IPS-NIHi7 (cell line): ENCODE measurements at regions not wholly inside any gene's neighbourhood (a gene's known extent, or its start where the extent isn't known, plus 50 kb on each side); places are given as distances from the start of the nearest gene placed in this dataset.
"Not testable (repeated sequence)": the region's sequence is repeated elsewhere in the genome, so short reads cannot be mapped to it uniquely, and the experiment has no call there.

Experiments used
- DNase-seq: peaks from one replicate; pipeline ENCODE4 v3.0.0; 2012; ENCODE audit warnings: mixed read lengths; ENCODE audit errors: extremely low spot score

GRCh38 chr17:68141050-68141449 lies 105.5 kb downstream of the KPNA2 start:
- DNase-seq, result no peak

DNA sequence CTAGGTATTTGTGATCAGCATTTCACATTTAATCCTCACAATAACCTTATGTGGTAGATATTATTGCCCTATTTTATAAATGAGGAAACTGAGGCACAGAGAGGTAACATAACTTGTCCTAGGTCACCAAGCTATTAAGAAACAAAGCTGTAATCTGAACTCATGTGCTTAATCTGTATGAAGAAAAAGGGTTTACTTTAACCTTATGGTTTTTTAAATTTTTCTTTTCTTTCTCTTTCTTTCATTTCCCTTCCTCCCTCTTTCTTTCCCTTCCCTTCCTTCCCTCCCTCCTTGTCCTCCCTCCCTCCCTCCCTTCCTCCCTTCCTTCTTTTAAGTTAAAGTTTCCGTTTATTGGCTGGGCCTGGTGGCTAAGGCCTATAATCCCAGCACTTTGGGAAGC lies 105.2 kb upstream of the AMZ2 start:
- no peak for DNase-seq

DNA sequence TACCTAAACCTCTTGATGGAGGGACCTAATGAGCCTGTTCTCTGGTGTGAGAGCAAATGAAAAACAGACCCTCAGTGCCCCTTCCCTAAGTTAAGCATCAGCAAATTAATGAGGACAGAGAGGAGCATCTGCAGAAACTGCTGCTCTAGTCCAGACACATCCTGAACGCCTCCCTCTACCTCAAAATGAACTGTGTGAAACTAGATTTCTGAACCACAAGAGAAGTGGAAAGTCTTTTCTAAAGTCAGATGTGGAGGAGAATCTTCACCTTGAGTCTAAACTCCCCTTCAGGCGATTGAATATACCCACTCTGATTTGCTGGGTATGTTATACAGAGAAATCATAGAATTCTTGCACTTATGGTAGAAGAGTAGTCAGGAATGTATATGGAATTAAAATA lies 104.4 kb upstream of the AMZ2 start:
- no peak for DNase-seq

DNA sequence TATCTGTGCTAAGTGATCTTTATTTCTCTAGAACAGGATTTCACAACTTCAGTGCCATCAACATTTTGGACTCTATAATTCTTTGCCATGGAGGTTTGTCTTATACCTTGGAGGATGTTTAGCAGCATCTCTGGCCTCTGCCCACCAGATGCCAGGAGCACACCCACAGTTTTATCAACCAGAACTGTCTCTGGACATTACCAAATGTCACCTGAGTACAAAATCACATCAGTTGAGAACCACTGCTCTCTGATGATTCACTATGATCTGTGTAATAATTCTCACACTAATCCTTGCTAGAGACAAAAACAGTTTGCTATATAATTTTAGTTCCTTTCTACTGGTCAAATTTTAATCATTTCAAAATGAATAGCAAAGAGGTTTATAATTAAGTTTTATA lies 102.8 kb upstream of the AMZ2 start:
- no peak for DNase-seq

- DNase-seq, result no peak
Measured at GRCh38 chr17:68148936-68149335, 98.9 kb upstream of the AMZ2 start.

DNA sequence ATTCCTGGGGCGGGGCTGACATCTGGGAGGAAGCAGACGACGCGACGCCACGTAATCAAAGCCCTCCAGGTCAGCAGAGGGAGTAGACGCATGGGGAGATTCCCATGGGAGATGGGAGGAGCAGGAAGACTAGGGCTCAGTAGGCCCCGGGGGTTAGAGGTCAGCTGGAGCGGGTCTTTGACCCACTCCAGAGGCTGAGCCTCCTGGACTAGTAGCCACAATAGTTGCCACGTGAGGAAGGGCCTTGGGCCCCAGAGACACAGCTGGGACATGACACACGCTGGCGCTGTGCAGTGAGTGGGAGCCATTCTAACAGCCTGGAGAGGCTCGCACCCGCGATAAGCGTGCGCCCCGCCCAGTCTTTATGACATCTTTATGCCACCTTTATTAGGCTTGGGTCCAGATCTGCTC lies 95.7 kb upstream of the AMZ2 start:
- no peak for DNase-seq

DNA sequence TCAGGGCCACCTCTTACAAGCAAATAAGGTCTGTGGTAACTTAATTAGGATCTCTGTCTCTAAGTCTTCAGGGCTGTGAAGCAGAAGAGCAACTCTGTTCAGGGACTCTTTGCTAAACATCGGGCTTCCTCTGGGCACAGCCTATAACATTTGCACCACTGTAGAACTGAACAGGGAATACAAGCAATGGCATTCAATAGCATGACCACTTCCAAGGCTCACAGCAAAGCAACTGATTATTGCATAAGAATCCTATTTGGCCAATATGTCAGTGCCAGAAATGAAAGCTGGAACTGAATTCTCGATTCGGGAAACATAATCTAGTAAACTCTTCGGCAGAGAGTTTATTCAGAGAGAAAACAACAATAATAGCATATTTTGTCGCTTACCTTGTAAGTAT lies 92.2 kb upstream of the AMZ2 start:
- DNase-seq, result no peak

DNA sequence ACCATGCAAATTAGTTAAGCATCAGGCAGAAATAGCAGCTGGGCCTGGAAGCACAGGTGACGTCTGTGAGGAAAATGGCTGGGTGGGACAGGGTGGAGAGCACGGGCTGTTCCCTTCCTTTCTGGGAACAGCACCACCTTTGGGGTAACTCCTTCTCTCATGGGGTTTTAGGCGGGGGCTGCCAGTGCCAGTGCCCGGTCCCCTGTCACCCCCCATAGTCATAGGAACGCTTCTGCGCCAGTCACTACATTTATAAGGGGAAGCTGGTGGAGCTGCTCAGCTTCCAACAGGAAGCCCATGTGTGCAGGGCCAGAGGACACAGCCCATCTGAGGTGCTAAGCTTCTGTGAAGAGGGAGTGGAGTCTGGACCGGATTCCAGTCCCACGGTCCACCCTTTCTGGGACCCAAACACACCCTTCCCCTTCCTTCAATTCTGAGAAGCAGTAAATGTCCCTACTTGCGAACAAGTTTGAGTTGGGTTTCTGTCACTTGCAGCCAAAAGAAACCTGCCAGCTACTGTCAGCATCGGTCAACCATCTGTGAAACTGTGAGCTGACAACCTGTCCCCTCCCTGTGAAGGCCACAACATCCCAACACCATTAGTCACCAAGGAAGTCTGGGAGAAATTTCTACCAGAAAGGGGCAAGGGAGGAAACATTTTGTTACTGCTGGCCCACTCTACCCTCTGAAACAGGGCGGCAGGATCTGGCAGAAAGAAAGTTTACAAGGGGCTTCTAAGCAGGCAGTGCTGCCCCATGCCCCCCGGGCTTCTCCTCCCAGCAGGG lies 86.0 kb upstream of the AMZ2 start:
- no peak for DNase-seq

DNA sequence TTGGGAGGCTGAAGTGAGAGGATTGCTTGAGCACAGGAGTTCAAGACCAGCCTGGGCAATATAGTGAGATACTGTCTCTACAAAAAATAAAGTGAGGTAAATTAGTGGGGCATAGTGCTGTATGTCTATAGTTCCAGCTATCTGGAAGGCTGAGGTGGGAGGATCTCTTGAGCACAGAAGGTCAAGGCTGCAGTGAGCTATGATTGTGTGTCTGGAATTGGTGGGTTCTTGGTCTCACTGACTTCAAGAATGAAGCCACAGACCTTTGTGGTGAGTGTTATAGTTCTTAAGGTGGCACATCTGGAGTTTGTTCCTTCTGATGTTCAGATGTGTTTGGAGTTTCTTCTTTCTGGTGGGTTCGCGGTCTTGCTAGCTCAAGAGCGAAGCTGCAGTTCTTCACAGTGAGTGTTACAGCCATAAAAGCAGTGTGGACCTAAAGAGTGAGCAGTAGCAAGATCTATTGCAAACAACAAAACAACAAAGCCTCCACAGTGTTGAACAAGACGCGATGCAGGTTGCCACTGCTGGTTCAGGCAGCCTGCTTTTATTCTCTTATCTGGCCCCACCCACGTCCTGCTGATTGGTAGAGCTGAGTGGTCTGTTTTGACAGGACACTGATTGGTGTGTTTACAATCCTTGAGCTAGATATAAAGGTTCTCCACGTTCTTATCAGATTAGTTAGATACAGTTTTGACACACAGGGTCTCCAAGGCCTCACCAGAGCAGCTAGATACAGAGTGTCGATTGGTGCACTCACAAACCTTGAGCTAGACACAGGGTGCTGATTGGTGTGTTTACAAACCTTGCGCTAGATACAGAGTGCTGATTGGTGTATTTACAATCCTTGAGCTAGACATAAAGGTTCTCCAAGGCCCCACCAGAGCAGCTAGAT lies 79.3 kb upstream of the AMZ2 start:
- not testable (repeated sequence) for DNase-seq

- not testable (repeated sequence) for DNase-seq
Measured at GRCh38 chr17:68169165-68169821, 78.5 kb upstream of the AMZ2 start.

GRCh38 chr17:68169840-68170239 lies 78.0 kb upstream of the AMZ2 start:
- DNase-seq, result no peak

- no peak for DNase-seq
Measured at GRCh38 chr17:68170246-68170645, 77.6 kb upstream of the AMZ2 start.

DNA sequence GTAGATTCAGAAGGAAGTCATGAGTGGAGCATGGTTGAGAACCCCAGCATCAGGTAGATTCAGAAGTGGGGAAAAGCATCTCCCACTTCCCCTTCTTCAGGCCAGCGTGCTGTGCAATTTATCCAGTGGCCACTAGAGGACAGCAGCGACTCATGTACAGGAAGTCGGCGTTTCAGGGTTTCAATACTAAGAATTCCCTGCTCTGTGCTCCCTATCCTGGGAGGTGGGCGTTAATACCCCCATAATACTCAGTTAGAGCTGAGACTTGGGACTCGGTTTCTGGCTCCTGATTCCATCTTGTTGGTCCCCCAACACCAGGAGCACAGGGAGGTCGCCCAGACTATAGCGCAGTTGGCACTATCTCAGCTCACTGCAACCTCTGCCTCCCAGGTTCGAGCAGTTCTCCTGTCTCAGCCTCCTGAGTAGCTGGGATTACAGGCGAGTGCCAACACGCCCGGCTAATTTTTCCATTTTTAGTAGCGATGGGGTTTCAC lies 75.3 kb upstream of the AMZ2 start:
- peak; percentile 53 for DNase-seq

GRCh38 chr17:68175416-68175815 lies 72.4 kb upstream of the AMZ2 start:
- DNase-seq, result peak; percentile 1

DNA sequence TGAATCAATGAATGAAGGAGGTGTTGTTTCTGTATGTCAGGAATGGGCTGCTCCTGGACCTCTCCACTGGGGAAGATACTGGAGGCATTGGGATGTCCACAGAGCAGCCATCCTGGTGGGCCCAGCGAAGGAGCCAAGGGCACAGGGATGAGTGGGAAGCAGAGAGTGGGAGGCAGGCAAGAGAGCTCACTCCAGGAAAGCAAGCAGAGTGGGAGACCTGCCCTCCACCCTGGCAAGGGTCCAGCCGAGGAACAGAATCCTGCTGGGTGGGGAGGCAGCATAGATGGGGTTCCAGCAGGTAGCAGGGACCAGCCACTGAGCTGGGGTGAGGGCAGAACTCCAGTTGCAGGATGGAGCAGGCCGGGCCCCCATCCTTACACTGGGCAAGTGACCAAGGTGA lies 71.9 kb upstream of the AMZ2 start:
- no peak for DNase-seq

DNA sequence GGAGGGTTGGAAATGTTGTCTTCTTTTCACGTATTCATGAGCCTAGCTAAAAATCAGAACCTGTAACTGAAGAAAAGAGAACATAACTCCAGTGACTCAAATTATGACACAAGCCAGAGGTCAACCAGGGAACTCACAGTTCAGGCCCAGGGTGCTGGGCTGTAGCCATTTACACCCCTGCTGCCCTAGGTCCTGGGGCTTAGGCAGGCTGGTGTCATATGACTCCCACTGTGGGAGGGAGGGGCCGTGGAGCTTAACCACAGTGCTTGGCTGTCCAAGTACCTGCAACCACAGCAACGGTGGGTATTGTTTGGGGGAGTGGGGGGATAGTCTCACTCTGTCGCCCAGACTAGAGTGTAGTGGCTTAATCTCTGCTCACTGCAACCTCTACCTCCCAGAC lies 71.1 kb upstream of the AMZ2 start:
- DNase-seq, result peak; percentile 5

- peak; percentile 1 for DNase-seq
Measured at GRCh38 chr17:68178831-68179230, 69.0 kb upstream of the AMZ2 start.

GRCh38 chr17:68179236-68179925 lies 68.5 kb upstream of the AMZ2 start:
- DNase-seq, result no peak

- DNase-seq, result no peak
Measured at GRCh38 chr17:68179926-68180285, 67.9 kb upstream of the AMZ2 start.

DNA sequence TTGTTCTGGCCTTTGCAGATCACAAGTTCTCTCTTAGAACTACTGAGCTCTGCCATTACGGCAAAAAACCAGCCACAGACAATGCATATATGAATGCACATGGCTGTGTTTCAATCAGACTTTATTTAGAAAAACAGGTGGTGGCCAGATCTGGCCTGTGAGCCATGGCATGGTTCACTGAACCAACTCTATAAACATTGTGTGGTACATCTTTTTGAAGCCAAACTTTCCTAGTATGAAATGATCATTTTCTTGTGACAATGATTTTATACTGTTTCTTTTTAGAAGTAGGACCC lies 65.9 kb upstream of the AMZ2 start:
- DNase-seq, result no peak

DNA sequence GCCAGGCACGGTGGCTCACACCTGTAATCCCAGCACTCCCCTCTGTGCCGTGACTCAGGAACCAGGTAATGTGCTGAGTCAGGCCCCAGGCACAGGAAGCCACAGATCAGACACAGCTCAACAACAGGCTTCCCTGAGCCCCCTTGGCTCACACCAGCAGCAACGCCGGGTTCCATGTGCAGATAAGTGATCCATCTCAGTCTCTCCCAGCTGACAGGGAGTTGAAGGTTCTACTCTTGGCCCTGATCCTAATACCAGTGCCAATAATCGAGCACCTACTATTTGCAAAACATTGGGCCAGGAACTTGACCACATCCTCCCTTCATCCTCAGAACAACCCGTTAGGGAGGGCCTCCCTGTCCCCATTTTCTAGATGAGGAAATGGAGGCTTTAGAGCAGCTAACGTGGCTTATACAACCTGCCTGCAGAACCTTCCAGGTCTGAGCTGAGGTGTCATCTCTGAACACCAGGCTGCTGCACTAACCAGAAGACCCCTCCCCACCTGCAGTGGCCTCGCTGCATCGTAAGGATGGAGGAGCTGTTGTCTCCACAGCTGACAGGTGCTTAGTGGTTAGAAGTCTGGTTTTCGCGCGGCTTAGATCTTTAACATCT lies 64.8 kb upstream of the AMZ2 start:
- peak; percentile 54 for DNase-seq

DNA sequence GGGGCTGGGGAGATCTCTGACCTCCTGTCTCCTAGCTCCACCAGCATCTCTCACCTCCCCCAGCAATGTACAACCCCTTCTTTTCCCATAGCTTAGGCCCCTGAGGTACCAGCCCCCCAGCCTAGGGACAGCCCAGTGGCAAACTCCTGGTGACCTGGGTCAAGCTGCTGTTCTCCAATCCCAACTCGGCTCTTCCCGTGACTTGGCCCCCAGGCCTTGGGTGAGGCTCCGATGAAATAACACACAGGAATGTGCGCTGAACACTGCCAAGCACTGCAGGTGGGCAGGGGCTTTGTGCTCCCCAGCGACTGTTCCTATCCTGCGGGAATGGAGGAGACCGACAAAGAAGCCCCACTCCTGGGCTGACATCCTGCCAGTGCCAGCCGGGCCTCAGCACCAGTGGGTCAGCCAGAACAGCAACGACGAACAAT lies 63.7 kb upstream of the AMZ2 start:
- peak; percentile 9 for DNase-seq
